Psoas muscle (tissue), 7 donors: ENCODE measurements at regions not wholly inside any gene's neighbourhood (a gene's known extent, or its start where the extent isn't known, plus 50 kb on each side); places are given as distances from the start of the nearest gene placed in this dataset.

Source experiments
- ATAC-seq, 4 donors: fragments of 200-7000 bp; cut with Tn5 transposase; one replicate each; pipeline ENCODE4 v1.9.1; 2020; ENCODE audit warnings: moderate library complexity in 3 of 4, mild to moderate bottlenecking in 2 of 4
- DNase-seq, 2 donors: peaks; one replicate each; pipeline ENCODE4 v3.0.0-alpha.2; 2020
- H3K27ac ChIP-seq: fragments of 200-600 bp; one replicate; pipeline ENCODE4 v1.8.0; 2022
- H3K27me3 ChIP-seq, 3 donors: fragments of 200-600 bp in 1 of 3; one replicate each; pipeline versions ENCODE4 v1.6.1 to v1.8.0; 2013 to 2022; ENCODE audit warnings: low read length in 2 of 3, mild to moderate bottlenecking in 2 of 3, moderate library complexity in 1 of 3; ENCODE audit not compliant: insufficient read depth in 3 of 3
- H3K36me3 ChIP-seq, 2 donors: fragments of 200-600 bp in 1 of 2; one replicate each; pipeline versions ENCODE4 v1.6.1 to v1.8.0; 2013 to 2022; ENCODE audit warnings: low read depth in 1 of 2, mild to moderate bottlenecking in 1 of 2, moderate library complexity in 1 of 2; ENCODE audit not compliant: insufficient read depth in 1 of 2
- H3K4me1 ChIP-seq: fragments of 200-600 bp; one replicate; pipeline ENCODE4 v1.8.0; 2022
- H3K4me3 ChIP-seq: fragments of 200-600 bp; one replicate; pipeline ENCODE4 v1.8.0; 2022; ENCODE audit warnings: mild to moderate bottlenecking
- H3K9me3 ChIP-seq: fragments of 200-600 bp; one replicate; pipeline ENCODE4 v1.8.0; 2022
- CTCF ChIP-seq: fragments of 200-600 bp; IDR thresholded peaks from one replicate; pipeline ENCODE4 v1.8.0; 2022; ENCODE audit warnings: antibody characterized with exemption
- WGBS, 3 donors: extraction: QIAGEN DNeasy Blood & Tissue Kit; methylation state at CpG; one replicate each; pipeline versions ENCODE4 v1.1.6 to v1.1.7; 2013; 5-methylcytosine and 5-hydroxymethylcytosine counted together
- intact Hi-C, 2 donors: fragments of 100-400 bp; cut with DNase I; formaldehyde crosslinking; loops; one replicate each; pipeline versions ENCODE4 v1.11.0 to v1.14.2; 2022
- donor health status: healthy with polysubstance abuse.
- donor health status: DM: no; HTN: no; CAD: no; lungs with moderate emphysema.
- donor health status: Bipolar disorder and iron deficiency.
- donor health status: healthy.
- donor health status: DM: yes; HTN: yes; CAD: no.
- donor health status: DM: no; HTN: no; CAD: no.
- donor health status: DM: yes; HTN: yes; CAD: no.

GRCh38 chr2:167853717-167854116, 393.7 kb downstream of the STK39 start:
- intact Hi-C loops = no loop called here
- Histone ChIP-seq H3K27ac (no peak overlapping the region), H3K4me3 (no peak overlapping the region), H3K4me1 (no peaks in the 10 kb centered on the region), H3K27me3 (no peaks in the 10 kb centered on the region), H3K9me3 (no peaks in the 10 kb centered on the region), H3K36me3 (no peaks in the 10 kb centered on the region)
- TF ChIP-seq CTCF = no peak
- 91 to 97% (median 95%) methylated on average over 1 of the region's 1 CpG for whole genome bisulfite sequencing, 3 donors
- ATAC-seq (no peak), DNase-seq (no peak)

GRCh38 chr2:167851876-167852275, 395.5 kb downstream of the STK39 start:
- intact Hi-C loops = no loop called here
- no peaks in the 10 kb centered on the region for H3K4me1 ChIP-seq
- no peak for ATAC-seq
- DNase-seq = no peak
- H3K4me3 ChIP-seq = no peak overlapping the region
- no peak overlapping the region for H3K27ac ChIP-seq
- 53 to 67% (median 61%) methylated on average over 1 of the region's 1 CpG for WGBS, 3 donors
- no peaks in the 10 kb centered on the region for H3K27me3 ChIP-seq
- no peak for TF ChIP-seq CTCF
- H3K9me3 ChIP-seq = no peaks in the 10 kb centered on the region
- H3K36me3 ChIP-seq = no peaks in the 10 kb centered on the region

GRCh38 chr2:167851323-167851860, 396.0 kb downstream of the STK39 start:
- Histone ChIP-seq H3K36me3 (no peaks in the 10 kb centered on the region), H3K4me1 (no peaks in the 10 kb centered on the region), H3K27ac (no peak overlapping the region), H3K27me3 (no peaks in the 10 kb centered on the region), H3K4me3 (no peak overlapping the region), H3K9me3 (no peaks in the 10 kb centered on the region)
- intact Hi-C loops = no loop called here
- WGBS, 3 donors = 43 to 64% (median 47%) methylated on average over 4 of the region's 4 CpGs
- ATAC-seq = no peak
- no peak for DNase-seq
- TF ChIP-seq CTCF = no peak

- intact Hi-C loops = no loop called here
- no peak overlapping the region for H3K27ac ChIP-seq
- H3K27me3 ChIP-seq = no peaks in the 10 kb centered on the region
- H3K36me3 ChIP-seq = no peaks in the 10 kb centered on the region
- WGBS, 3 donors = 71 to 77% (median 71%) methylated on average over 9 of the region's 9 CpGs
- H3K4me1 ChIP-seq = no peaks in the 10 kb centered on the region
- TF ChIP-seq CTCF = no peak
- ATAC-seq (no peak), DNase-seq (no peak)
- H3K4me3 ChIP-seq = no peak overlapping the region
- H3K9me3 ChIP-seq = no peaks in the 10 kb centered on the region
Measured at GRCh38 chr2:167844714-167845530, 402.5 kb downstream of the STK39 start.
